HG03039 (cell line): ENCODE measurements at regions not wholly inside any gene's neighbourhood (a gene's known extent, or its start where the extent isn't known, plus 50 kb on each side); places are given as distances from the start of the nearest gene placed in this dataset.
"Not testable (repeated sequence)": the region's sequence is repeated elsewhere in the genome, so short reads cannot be mapped to it uniquely, and the experiment has no call there.

Source experiments
- ATAC-seq: cut with Tn5 transposase; IDR thresholded peaks from one replicate; pipeline ENCODE4 v1.9.1; 2021; ENCODE audit warnings: mild to moderate bottlenecking, moderate library complexity; ENCODE audit not compliant: unreplicated experiment

- ATAC-seq: no peak
Measured at GRCh38 chr15:35691891-35692867, 146.2 kb upstream of the DPH6 start.

DNA sequence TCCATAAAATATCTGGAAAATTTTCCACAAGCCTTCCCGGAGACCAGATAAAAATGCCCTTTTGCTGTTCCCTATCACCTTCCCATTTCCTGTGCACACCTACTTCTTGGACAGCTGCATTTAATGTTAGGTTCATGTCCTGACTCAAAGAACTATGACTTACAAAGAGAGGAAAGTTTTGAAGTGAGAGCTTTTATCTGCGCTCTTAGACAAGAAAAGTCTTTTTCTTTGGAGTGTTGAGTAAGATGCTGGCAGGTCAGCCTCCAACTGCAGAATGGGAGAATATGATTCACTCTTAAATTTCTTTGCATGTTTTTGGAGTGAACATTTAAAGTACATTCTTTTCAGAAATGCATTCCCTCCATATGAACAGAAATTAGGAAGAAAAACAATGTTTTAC, 147.3 kb upstream of the DPH6 start:
- no peak for ATAC-seq

DNA sequence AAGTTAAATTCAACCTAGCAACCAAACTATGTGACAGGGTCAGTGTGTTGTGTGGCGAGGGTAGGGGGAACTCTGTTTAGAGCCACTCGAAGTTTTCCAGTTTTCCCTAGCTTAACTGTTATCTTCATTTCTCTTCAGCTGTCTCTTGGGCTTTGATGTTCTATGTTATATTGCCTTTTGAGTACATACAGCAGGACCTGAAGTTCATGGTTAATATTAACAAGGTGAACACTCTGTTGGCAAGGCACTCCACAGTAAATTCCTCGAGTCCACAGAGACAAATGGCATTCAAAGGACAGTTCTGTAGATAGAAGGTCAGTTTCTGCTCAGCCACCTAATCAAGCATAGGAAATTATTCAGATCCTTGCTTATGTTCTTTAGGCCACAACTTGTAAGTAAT, 147.9 kb upstream of the DPH6 start:
- no peak for ATAC-seq

DNA sequence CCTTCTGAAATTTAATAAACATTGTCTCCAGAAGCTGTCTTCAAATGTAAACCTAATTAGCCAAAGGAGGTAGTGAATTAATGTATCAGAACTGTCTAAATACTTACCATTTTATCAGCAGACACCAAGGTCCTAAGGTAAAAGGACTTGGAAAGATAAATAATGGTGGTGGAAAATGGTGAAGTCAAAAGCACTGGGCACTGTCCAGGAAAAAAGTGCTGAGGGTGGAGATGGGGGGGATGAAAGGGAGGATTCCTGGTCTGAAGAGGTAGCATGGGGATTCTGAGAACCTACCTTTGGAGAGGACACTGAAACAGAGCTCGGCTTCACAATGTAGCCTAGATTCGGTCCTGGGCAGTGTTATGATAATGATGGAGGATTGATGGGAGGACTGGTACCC, 149.0 kb upstream of the DPH6 start:
- no peak for ATAC-seq

- no peak for ATAC-seq
Measured at GRCh38 chr15:35696767-35697231, 150.8 kb upstream of the DPH6 start.

DNA sequence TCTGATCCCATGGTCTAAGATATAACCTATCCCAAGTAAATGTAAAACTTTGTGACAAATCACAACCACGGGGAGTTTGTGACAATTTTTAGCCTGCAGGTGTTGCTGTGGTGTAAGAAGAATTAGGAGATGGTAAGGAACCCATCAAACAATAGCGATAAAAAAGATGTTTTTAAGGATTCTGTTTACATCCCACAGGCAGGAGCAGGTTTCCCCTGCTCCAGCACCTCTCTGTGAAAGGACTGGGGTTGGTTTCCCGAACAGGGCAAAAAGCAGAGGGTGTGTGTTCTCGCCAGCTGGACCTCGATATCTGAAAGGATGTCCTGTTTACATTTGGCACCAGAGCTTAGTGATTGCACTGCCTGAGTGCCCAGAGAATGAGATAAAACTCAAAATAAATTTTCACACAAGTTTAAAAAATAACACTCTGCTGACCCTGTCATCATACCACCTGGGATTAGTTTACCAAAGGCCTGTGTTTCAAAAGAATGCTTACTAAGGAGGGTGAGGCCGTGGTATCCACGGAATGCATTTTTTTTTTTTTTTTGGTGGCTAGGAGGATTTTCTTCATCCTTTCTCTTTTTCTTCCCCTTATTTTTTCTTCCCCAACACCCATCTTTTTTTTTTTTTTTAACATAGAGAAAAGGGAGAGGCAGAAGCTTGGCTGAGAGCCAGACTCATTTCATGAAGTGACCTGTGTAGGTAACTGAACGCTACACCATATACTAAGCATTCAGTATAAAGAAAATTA, 151.8 kb upstream of the DPH6 start:
- ATAC-seq: no peak

DNA sequence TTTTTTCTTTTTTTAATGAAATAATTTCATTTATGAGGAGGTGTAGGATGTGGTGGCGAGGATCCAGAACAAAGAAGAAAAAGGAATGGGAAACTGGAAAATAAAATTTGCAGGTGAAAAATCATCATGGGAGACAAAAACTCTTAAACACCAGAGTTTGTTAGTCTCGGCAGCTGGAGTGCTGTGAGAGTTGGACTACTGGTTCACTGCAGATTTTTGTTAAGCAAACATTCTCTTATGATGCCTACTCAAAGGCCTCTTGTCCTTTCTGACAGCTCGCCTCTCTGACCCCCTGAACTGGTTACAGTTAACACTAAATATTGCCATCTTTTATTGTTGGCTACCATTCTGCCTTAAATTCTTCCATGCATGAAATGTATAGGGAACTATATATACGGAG, 152.4 kb upstream of the DPH6 start:
- ATAC-seq: no peak

GRCh38 chr15:35698966-35699575, 153.1 kb upstream of the DPH6 start:
- ATAC-seq: no peak

DNA sequence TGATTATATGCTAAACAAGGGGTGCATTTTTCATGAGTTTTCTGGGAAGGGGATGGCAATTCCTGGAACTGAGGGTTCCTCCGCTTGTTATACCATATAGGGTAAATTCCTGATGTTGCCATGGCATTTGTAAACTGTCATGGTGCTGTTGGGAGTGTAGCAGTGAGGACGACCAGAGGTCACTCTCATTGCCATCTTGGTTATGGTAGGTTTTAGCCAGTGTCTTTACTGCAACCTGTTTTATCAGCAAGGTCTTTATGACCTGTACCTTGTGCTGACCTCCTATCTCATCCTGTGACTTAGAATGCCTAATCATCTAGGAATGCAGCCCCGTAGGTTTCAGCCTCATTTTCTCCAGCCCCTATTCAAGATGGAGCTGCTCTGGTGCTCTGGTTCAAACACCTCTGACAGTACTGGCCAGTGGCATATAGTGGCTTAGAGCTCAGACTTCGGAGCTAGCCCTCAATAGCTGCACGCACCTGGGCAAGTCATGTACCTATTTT, 154.2 kb upstream of the DPH6 start:
- not testable (repeated sequence) for ATAC-seq

DNA sequence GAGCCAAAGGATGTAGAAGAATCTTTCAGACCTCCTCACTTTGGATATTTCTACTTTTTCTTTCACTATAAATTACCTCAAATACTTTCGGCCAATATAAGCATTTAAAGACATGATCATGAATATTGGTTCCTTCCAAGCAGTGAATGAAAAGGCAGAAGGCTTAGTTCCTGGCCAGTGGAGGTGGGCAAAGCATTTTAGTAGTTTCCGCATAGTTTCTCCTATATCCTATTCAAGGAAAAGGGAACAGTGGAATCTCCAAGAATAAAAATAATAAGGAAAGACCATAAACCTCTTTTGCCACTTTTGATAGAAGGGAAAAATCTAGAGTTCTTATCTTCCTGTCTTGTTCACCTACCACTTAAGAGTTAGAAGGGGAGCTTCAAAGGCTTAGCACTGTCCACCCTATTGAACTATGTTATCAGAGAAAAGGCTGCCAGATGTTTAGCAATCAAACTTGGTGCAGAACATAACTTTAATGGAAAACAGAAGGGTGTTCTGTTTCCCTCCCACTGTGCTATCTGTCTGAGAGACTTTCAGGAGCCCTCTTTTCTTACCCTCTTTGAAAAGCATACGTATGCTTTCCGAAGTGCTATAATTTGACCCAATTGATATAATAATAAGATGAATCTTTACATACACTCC, 155.6 kb upstream of the DPH6 start:
- no peak for ATAC-seq

DNA sequence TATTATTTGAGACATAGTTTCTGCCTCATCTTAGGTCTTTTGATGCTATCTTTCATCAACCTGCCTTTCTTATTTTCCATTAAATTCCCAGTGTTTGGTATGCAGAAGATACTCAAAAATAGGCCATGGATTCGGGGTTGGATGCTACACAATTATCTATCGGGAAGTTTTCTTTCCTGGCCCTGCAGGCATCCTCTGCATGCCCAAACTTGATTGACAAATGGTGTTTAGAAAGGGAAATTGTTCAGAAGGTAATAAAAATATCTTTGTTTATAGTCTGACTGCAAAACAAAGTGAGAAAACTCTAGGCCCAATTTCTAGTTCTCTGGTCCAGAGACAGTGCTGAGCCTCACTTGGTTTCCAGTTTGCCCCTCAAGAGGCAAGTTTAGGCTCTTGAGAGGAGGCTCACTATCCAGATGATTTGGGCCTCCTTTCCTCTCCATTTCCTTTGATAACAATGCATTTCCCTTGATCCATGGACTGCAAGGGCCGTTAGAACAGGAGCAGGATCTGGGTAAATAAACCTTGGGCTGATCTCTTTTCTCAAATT, 157.1 kb upstream of the DPH6 start:
- no peak for ATAC-seq

DNA sequence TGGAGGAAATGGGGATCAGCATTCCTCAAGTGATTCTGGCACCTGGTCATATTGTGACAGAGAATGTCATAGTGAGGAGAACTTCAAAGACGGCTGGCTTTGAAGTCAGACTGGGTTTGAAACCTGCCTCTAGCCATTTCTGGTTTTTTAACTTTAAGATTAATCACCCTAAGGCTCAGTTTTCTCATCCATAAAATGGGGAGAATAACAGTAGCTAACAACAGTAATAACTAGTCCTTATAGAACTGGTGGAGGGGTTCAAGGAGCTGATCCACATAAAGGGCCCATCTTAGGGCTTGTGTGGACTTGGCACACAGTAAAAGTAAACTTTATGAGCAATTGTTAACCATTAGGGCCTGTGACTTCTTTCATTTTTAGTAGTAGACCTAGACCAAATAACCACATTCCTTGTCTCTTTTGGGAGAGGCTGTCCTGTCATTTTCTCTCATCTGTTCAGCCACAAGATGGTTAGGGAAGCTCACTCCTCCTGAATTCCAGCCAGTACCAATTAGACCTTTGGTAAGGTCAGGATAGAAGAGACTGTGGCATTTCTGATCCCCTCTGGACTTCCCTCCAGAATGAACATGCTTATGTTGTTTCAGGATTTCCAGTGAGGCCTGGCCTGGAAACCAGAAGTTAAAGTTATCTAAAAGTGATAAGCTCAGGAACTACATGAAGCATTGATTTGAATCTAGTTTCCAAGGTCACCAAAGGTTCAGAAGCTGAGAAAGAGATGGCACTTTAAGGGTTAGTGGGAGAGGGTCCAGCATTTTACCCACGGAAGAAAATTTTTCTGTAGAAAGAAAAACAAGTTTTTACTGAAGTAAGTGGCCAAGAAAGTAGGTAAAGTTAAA, 159.3 kb upstream of the DPH6 start:
- no peak for ATAC-seq

GRCh38 chr15:35705884-35706585, 160.1 kb upstream of the DPH6 start:
- no peak for ATAC-seq

GRCh38 chr15:35712956-35713355, 167.0 kb upstream of the DPH6 start:
- no peak for ATAC-seq

DNA sequence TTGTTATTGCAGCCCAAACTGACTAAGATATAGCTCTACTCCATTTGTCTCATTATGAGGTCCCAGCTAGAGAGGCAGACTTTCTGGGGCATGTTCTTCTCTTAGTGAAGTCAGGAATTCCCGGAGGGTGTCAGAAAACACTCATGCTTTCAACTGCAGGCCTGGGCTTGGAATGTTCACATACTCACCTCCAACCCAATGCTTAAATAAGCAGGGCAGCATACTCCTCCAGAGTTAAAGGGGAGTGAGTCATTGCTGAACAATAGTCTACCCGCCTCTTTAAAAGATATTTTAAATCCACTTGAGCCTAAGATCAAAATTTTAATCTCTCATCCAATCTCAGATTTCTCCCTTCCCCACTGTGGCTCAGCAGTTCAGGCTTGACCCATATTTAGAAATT, 167.8 kb upstream of the DPH6 start:
- ATAC-seq: no peak

DNA sequence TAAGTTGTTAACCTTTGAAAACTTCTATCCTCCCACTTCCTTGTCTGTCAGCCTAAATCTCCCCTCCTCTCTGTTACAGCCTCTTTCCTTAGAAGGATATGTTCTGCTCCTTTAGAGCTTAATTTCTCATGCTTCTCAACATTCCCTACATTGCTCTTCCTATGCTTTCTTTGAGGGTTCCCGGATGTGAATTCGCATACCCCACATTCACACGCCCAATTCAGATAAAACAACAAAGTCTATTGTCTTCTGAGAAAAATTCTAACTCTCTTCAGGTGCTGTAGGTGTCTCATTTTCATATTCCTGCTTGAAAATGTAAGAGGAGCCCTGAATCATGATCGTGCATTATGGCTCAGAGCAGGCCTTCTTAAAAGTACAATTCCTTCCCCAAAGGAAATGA, 171.8 kb upstream of the DPH6 start:
- ATAC-seq: no peak

DNA sequence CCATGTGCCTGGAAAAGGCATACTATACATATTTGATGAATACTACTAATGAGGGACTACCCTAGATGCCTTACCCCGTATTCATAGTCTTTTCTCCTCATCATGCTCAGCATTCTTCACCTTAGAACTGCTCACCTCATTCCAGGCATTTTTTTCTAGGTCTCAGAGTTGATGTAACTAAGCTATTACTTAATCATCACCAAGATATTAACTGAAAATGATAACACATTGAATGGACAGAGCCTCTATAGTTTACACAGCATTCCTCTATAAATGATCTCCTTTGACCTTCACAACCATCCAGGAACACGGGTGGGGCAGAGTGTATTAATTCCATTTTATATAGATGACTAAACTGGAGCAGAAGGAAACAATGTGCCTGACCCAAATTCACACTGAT, 174.1 kb upstream of the DPH6 start:
- no peak for ATAC-seq

DNA sequence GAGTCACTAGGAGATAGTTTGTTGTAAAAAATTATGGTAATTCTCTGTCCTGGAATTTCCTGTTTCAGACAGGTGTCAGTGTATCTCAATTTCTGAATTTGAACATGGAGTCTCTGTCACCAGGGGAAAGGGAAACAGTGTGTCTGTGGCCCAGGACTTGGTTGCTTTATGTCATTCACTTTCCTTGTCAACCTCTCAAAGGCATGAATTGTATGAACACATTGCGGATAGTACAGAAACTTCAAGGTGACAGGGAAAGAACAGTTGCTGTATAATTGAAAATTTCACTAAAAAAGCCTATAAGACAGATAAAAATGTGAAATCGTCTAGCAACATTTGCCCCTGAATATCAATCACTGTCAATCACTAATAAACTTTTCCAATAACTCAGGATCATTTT, 175.0 kb upstream of the DPH6 start:
- ATAC-seq: no peak

DNA sequence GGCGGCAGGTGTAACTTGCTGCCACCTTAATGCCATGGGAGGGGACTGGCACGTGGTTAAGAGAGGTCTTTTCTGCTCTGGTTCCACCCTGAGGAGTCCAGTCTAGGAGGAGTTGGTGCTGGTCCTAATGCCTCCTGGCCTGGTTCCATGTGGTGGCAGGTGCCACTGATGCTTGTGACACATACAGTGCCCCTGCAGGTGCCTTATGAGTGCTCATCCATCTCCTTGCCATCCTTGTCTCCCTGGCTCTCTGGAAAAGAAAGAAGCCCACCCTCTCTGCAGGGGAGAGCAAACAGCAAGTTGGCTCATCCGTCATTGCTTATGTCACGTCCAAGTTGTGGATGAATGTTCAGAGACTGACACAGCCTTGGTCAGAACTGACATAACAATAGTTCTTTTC, 175.8 kb upstream of the DPH6 start:
- ATAC-seq: no peak
